ENCODE measurements at regions not wholly inside any gene's neighbourhood (a gene's known extent, or its start where the extent isn't known, plus 50 kb on each side); places are given as distances from the start of the nearest gene placed in this dataset.

GRCh38 chr21:38598413-38598812 lies 100.1 kb upstream of the ERG start:
- no peaks in the 10 kb centered on the region for H3K4me1 ChIP-seq
- intact Hi-C loops (cut with DNase I; ENCODE audit: low total_unique reads) (no loop called here), in situ Hi-C loops (cut with MboI; ENCODE audit: low pct_ligation_motif_present in 1 of 4, low pct_unique_long_range_greater_than_20kb in 1 of 4, low sequenced_read_pairs in 3 of 4) (no loop called here)
- no peak overlapping the region for H3K4me3 ChIP-seq
- H3K27ac ChIP-seq, result no peak overlapping the region
- H3K36me3 ChIP-seq, result no peaks in the 10 kb centered on the region
- no peak for DNase-seq
- 88 to 94% methylated on average over 3 to 5 of the region's 5 CpGs for WGBS, 2 donors (ENCODE audit: low coverage in 1 of 2)
- H3K27me3 ChIP-seq, result no peaks in the 10 kb centered on the region
- TF ChIP-seq POLR2A (IDR thresholded peaks at IDR 0.05) (no peak), POLR2AphosphoS5 (IDR thresholded peaks at IDR 0.05) (no peak), EP300 (IDR thresholded peaks at IDR 0.05; ENCODE audit: low read depth) (no peak), CTCF (IDR thresholded peaks at IDR 0.05) (no peak)
- no peaks in the 10 kb centered on the region for H3K9me3 ChIP-seq

- H3K4me1 ChIP-seq, result no peaks in the 10 kb centered on the region
- intact Hi-C loops (cut with DNase I; ENCODE audit: low total_unique reads), result no loop called here
- no peak for TF ChIP-seq POLR2AphosphoS5 (IDR thresholded peaks at IDR 0.05)
- TF ChIP-seq CTCF (IDR thresholded peaks at IDR 0.05), result no peak
- TF ChIP-seq POLR2A (IDR thresholded peaks at IDR 0.05), result no peak
- TF ChIP-seq EP300 (IDR thresholded peaks at IDR 0.05; ENCODE audit: low read depth), result no peak
- in situ Hi-C loops (cut with MboI; ENCODE audit: low pct_ligation_motif_present in 1 of 4, low pct_unique_long_range_greater_than_20kb in 1 of 4, low sequenced_read_pairs in 3 of 4), result no loop called here
- no peaks in the 10 kb centered on the region for H3K36me3 ChIP-seq
- no peak overlapping the region for H3K4me3 ChIP-seq
- H3K27ac ChIP-seq, result no peak overlapping the region
- no peak for DNase-seq
- no peaks in the 10 kb centered on the region for H3K27me3 ChIP-seq
- WGBS, 2 donors (ENCODE audit: low coverage in 1 of 2), result 40 to 83% methylated on average over 1 to 8 of the region's 8 CpGs
- no peaks in the 10 kb centered on the region for H3K9me3 ChIP-seq
Measured at GRCh38 chr21:38599381-38599975, 101.2 kb upstream of the ERG start.

GRCh38 chr21:38600106-38600505 lies 101.8 kb upstream of the ERG start:
- no peaks in the 10 kb centered on the region for H3K36me3 ChIP-seq
- H3K9me3 ChIP-seq, result no peaks in the 10 kb centered on the region
- in situ Hi-C loops (cut with MboI; ENCODE audit: low pct_ligation_motif_present in 1 of 4, low pct_unique_long_range_greater_than_20kb in 1 of 4, low sequenced_read_pairs in 3 of 4), result no loop called here
- no peak overlapping the region for H3K27ac ChIP-seq
- DNase-seq, result no peak
- H3K27me3 ChIP-seq, result no peaks in the 10 kb centered on the region
- WGBS, 2 donors (ENCODE audit: low coverage in 1 of 2), result 92 to 100% methylated on average over 4 to 6 of the region's 7 CpGs
- intact Hi-C loops (cut with DNase I; ENCODE audit: low total_unique reads), result no loop called here
- no peaks in the 10 kb centered on the region for H3K4me1 ChIP-seq
- TF ChIP-seq CTCF (IDR thresholded peaks at IDR 0.05) (no peak), POLR2A (IDR thresholded peaks at IDR 0.05) (no peak), POLR2AphosphoS5 (IDR thresholded peaks at IDR 0.05) (no peak), EP300 (IDR thresholded peaks at IDR 0.05; ENCODE audit: low read depth) (no peak)
- H3K4me3 ChIP-seq, result no peak overlapping the region

GRCh38 chr21:38605236-38605635 lies 107.0 kb upstream of the ERG start:
- H3K9me3 ChIP-seq, result no peaks in the 10 kb centered on the region
- H3K27me3 ChIP-seq, result no peaks in the 10 kb centered on the region
- in situ Hi-C loops (cut with MboI; ENCODE audit: low pct_ligation_motif_present in 1 of 4, low pct_unique_long_range_greater_than_20kb in 1 of 4, low sequenced_read_pairs in 3 of 4), result no loop called here
- H3K4me1 ChIP-seq, result no peaks in the 10 kb centered on the region
- H3K4me3 ChIP-seq, result no peak overlapping the region
- intact Hi-C loops (cut with DNase I; ENCODE audit: low total_unique reads), result no loop called here
- no peaks in the 10 kb centered on the region for H3K36me3 ChIP-seq
- no peak overlapping the region for H3K27ac ChIP-seq
- TF ChIP-seq POLR2A (IDR thresholded peaks at IDR 0.05) (no peak), POLR2AphosphoS5 (IDR thresholded peaks at IDR 0.05) (no peak), EP300 (IDR thresholded peaks at IDR 0.05; ENCODE audit: low read depth) (no peak), CTCF (IDR thresholded peaks at IDR 0.05) (no peak)
- 84 to 86% methylated on average over 1 to 3 of the region's 3 CpGs for WGBS, 2 donors (ENCODE audit: low coverage in 1 of 2)
- DNase-seq, result no peak
